A549 (cell line): ENCODE measurements at regions not wholly inside any gene's neighbourhood (a gene's known extent, or its start where the extent isn't known, plus 50 kb on each side); places are given as distances from the start of the nearest gene placed in this dataset.

Experiments used
- ATAC-seq, 2 experiments: fragments of 200-7000 bp in 1 of 2; fragments of >200 bp in 1 of 2; cut with Nextera tagmentation in 1 of 2; cut with Tn5 transposase in 1 of 2; 3 replicates each; pipeline versions ENCODE4 v1.8.0 to v1.9.1; 2018 to 2020; ENCODE audit warnings: mild to moderate bottlenecking in 1 of 2, moderate library complexity in 1 of 2
- CTCF ChIA-PET: fragments of 300-600 bp; sonication (Branson Sonifier 250); formaldehyde crosslinking; extraction: SDS; loops from one replicate; lab custom pipeline; 2021; ENCODE audit warnings: antibody characterized with exemption, inconsistent platforms; lab: Yijun Ruan, JAX
- POLR2A ChIA-PET: fragments of 350-600 bp; formaldehyde crosslinking; extraction: SDS; loops from one replicate; lab custom pipeline; 2021; ENCODE audit warnings: antibody characterized with exemption, inconsistent platforms; lab: Yijun Ruan, JAX
- DNase-seq, 2 experiments: peaks; one replicate each; pipeline versions ENCODE4 v3.0.0 to v3.0.0-alpha.2; 2011 to 2016; ENCODE audit warnings: low read depth in 1 of 2, low spot score in 1 of 2
- FAIRE-seq: peaks from 2 replicates; lab custom pipeline; 2011; peaks lifted over from hg19 to GRCh38; lab: Jason Lieb, UNC
- H3K27ac ChIP-seq, 2 experiments: fragments of >200 bp; sonication (Bioruptor Twin); formaldehyde crosslinking; 3 replicates each; pipeline ENCODE4 v1.5.1; 2016 to 2017
- H3K4me1 ChIP-seq: fragments of >200 bp; sonication (Bioruptor Twin); formaldehyde crosslinking; 3 replicates; pipeline ENCODE4 v1.6.1; 2016
- H3K4me2 ChIP-seq: fragments of >200 bp; sonication (Bioruptor Twin); formaldehyde crosslinking; 3 replicates; pipeline ENCODE4 v1.6.1; 2016
- H3K4me3 ChIP-seq: fragments of >200 bp; sonication (Bioruptor Twin); formaldehyde crosslinking; 3 replicates; pipeline ENCODE4 v1.5.1; 2016
- H3K9me3 ChIP-seq: fragments of >200 bp; sonication (Bioruptor Twin); formaldehyde crosslinking; 3 replicates; pipeline ENCODE4 v1.6.1; 2016
- BCL3 ChIP-seq: fragments of >200 bp; sonication (Bioruptor Twin); formaldehyde crosslinking; IDR thresholded peaks from 3 replicates; pipeline ENCODE4 v1.6.1; 2016
- CBX8 ChIP-seq: fragments of 200-600 bp; sonication (generic); IDR thresholded peaks from 2 replicates; pipeline ENCODE4 v1.6.1; 2016
- CEBPB ChIP-seq, 2 experiments: fragments of >200 bp in 1 of 2; sonication (Bioruptor Twin) in 1 of 2; formaldehyde crosslinking in 1 of 2; IDR thresholded peaks; 2 replicates each; pipeline ENCODE4 v1.6.1; 2012 to 2016
- CHD2 ChIP-seq: fragments of 150-350 bp; IDR thresholded peaks from 2 replicates; pipeline ENCODE4 v1.6.1; 2014; ENCODE audit warnings: low read length; ENCODE audit not compliant: partially characterized antibody
- EP300 ChIP-seq, 2 experiments: fragments of >200 bp; sonication (Bioruptor Twin); formaldehyde crosslinking; IDR thresholded peaks; 2 replicates in 1 of 2; 3 replicates in 1 of 2; pipeline ENCODE4 v1.6.1; 2016 to 2017
- FOSB ChIP-seq: fragments of 250-450 bp; sonication (Bioruptor Pico); IDR thresholded peaks from 2 replicates; pipeline ENCODE4 v1.5.0; 2020; ENCODE audit warnings: mild to moderate bottlenecking, moderate library complexity
- GATA3 ChIP-seq: IDR thresholded peaks from 2 replicates; pipeline ENCODE4 v1.6.1; 2012; ENCODE audit warnings: borderline replicate concordance
- HDAC2 ChIP-seq: fragments of 200-600 bp; sonication (generic); IDR thresholded peaks from 2 replicates; pipeline ENCODE4 v1.6.1; 2016
- HOXB13 ChIP-seq: fragments of 250-450 bp; sonication (Bioruptor Pico); IDR thresholded peaks from 2 replicates; pipeline ENCODE4 v1.5.0; 2020; ENCODE audit warnings: low read depth, mild to moderate bottlenecking, moderate library complexity
- JUN ChIP-seq, 2 experiments: fragments of >200 bp; sonication (Bioruptor Twin); formaldehyde crosslinking; IDR thresholded peaks; 2 replicates in 1 of 2; 3 replicates in 1 of 2; pipeline ENCODE4 v1.6.1; 2016 to 2017
- JUNB ChIP-seq: fragments of >200 bp; sonication (Bioruptor Twin); formaldehyde crosslinking; IDR thresholded peaks from 2 replicates; pipeline ENCODE4 v1.6.1; 2016
- NPAS2 ChIP-seq: fragments of 250-450 bp; sonication (Bioruptor Pico); IDR thresholded peaks from 2 replicates; pipeline ENCODE4 v1.8.0; 2022; ENCODE audit warnings: mild to moderate bottlenecking, moderate library complexity, borderline replicate concordance
- NR3C1 ChIP-seq: fragments of >200 bp; sonication (Bioruptor Twin); formaldehyde crosslinking; IDR thresholded peaks from 3 replicates; pipeline ENCODE4 v1.6.1; 2017
- POLR2A ChIP-seq: IDR thresholded peaks from 2 replicates; pipeline ENCODE4 v1.6.1; 2012; ENCODE audit warnings: mild to moderate bottlenecking, low read length
- RCOR1 ChIP-seq: fragments of 150-350 bp; IDR thresholded peaks from 2 replicates; pipeline ENCODE4 v1.6.1; 2014; ENCODE audit warnings: antibody characterized with exemption, low read length, low read depth
- REST ChIP-seq: fragments of 200-600 bp; sonication (generic); IDR thresholded peaks from 2 replicates; pipeline ENCODE4 v1.6.1; 2016; ENCODE audit warnings: antibody characterized with exemption, mild to moderate bottlenecking, moderate library complexity
- RNF2 ChIP-seq: fragments of 200-600 bp; sonication (generic); IDR thresholded peaks from 2 replicates; pipeline ENCODE4 v1.6.1; 2016; ENCODE audit warnings: low read depth, mild to moderate bottlenecking, antibody characterized with exemption, moderate library complexity, borderline replicate concordance
- TFCP2L1 ChIP-seq: fragments of 250-450 bp; sonication (Bioruptor Pico); IDR thresholded peaks from 2 replicates; pipeline ENCODE4 v1.5.0; 2021; ENCODE audit warnings: mild to moderate bottlenecking
- TP53 ChIP-seq: fragments of 250-450 bp; sonication (Bioruptor Pico); IDR thresholded peaks from 2 replicates; pipeline ENCODE4 v1.5.0; 2021; ENCODE audit warnings: mild to moderate bottlenecking, moderate library complexity
- ZC3H11A ChIP-seq: fragments of 450-650 bp; IDR thresholded peaks from 2 replicates; pipeline ENCODE4 v1.6.1; 2014; ENCODE audit warnings: antibody characterized with exemption, mild to moderate bottlenecking
- WGBS: methylation state at CpG from one replicate; pipeline ENCODE4 v1.1.6; 2017; ENCODE audit errors: missing lambda C conversion rate; 5-methylcytosine and 5-hydroxymethylcytosine counted together
- TF ChIP-seq, protein P1 (sequence below): fragments of 250-450 bp; sonication (Bioruptor Pico); IDR thresholded peaks from 2 replicates; pipeline ENCODE4 v1.5.0; 2020; ENCODE audit warnings: low read depth, mild to moderate bottlenecking, moderate library complexity
- TF ChIP-seq, protein P2 (sequence below): IDR thresholded peaks from 2 replicates; pipeline ENCODE4 v1.6.1; 2012
- TF ChIP-seq, protein P3 (sequence below): fragments of 150-350 bp; IDR thresholded peaks from 2 replicates; pipeline ENCODE4 v1.6.1; 2014; ENCODE audit warnings: low read depth, mild to moderate bottlenecking, low read length

DNA sequence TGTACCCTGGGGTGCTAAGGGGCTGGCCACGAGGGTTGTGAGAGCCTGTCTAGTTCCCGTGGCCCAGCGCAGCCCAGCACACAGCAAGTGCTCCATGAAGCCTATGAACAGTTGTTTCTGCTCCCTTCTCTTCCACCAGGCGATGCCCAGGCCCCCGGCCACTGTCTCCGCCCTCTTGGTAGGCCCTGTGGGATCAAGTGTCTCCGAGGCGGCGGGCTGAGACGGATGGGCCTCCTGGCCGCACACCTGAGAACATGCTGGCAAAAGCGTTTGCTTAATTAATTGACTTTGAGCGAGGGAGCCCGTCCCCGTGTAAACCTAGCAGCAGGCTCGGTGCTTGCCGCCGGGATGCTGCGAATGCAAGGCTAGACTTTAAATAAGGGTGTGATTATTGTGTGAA is 129.7 kb upstream of the GSE1 start (continued):
- no peak for TF ChIP-seq EP300 (IDR thresholded peaks at IDR 0.05)
- TF ChIP-seq HDAC2, result no peak

DNA sequence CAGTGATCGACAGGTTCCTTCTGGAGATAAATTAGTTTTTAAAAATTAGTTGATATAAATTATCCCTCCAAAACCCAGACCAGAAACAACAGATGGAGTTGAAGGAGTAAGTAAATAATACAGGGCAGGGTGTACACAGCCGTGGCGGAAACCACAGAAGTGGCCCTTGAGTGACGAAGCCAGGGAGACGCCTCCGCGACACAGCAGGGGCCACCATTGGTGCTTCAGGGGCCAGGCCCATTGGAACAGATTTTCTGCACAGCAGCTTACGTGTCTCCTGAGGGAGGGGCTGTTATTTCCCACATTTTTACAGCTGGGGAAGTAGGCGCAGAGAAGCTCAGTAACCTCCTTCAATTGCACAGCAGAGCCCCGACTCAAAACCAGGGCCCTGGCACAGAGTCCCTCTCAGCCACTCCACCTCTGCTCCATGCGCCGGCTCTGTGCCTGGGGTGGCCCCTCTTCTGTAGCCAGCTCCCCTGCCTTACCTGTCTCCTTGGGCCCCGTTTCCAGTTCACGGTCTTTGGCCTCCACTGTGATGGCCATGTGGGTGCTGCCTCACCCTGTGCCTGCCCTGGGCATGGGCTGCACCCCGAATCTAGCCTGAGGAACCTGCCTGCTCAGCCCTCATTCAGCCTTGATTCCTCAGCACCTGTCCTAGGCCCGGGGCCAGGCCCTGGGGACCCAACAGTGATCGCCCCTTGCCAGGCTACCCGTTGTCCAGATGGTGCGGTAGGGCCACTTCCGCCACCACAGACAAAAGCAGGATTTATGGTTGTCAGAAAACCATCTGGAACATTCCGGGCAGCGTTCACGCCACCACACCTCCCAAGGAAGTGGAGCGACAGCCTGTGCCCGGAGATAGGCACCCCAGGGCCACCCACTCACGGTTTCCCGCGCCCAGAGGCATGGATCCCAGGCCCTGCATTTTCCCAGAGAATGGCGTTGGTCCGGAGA is 128.5 kb upstream of the GSE1 start:
- H3K4me3 ChIP-seq, result no peak overlapping the region
- H3K4me2 ChIP-seq, result no peak overlapping the region
- H3K27ac ChIP-seq, result no peak overlapping the region
- no peak for FAIRE-seq
- H3K9me3 ChIP-seq, result no peaks in the 10 kb centered on the region
- no peak for DNase-seq
- H3K4me1 ChIP-seq, result 0 out of 3 replicates have a peak, but pooled peaks cover 3% of the 10 kb centered on the region
- POLR2A ChIA-PET, result no interaction called here
- TF ChIP-seq, protein P1, sequence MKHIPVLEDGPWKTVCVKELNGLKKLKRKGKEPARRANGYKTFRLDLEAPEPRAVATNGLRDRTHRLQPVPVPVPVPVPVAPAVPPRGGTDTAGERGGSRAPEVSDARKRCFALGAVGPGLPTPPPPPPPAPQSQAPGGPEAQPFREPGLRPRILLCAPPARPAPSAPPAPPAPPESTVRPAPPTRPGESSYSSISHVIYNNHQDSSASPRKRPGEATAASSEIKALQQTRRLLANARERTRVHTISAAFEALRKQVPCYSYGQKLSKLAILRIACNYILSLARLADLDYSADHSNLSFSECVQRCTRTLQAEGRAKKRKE (CRISPR knock-in tag), result no peak
- no peak for TF ChIP-seq JUNB
- TF ChIP-seq FOSB, result no peak
- TF ChIP-seq, protein P2, sequence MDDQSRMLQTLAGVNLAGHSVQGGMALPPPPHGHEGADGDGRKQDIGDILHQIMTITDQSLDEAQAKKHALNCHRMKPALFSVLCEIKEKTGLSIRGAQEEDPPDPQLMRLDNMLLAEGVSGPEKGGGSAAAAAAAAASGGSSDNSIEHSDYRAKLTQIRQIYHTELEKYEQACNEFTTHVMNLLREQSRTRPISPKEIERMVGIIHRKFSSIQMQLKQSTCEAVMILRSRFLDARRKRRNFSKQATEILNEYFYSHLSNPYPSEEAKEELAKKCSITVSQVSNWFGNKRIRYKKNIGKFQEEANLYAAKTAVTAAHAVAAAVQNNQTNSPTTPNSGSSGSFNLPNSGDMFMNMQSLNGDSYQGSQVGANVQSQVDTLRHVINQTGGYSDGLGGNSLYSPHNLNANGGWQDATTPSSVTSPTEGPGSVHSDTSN, result no peak
- no peak for TF ChIP-seq NPAS2 (CRISPR knock-in tag)
- TF ChIP-seq HOXB13 (CRISPR knock-in tag), result no peak
- TF ChIP-seq ZC3H11A, result no peak
- TF ChIP-seq, protein P3, sequence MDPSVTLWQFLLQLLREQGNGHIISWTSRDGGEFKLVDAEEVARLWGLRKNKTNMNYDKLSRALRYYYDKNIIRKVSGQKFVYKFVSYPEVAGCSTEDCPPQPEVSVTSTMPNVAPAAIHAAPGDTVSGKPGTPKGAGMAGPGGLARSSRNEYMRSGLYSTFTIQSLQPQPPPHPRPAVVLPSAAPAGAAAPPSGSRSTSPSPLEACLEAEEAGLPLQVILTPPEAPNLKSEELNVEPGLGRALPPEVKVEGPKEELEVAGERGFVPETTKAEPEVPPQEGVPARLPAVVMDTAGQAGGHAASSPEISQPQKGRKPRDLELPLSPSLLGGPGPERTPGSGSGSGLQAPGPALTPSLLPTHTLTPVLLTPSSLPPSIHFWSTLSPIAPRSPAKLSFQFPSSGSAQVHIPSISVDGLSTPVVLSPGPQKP, result no peak
- TF ChIP-seq TP53, result no peak
- WGBS, result 86% methylated on average over 30 of the region's 30 CpGs
- CTCF ChIA-PET, result interaction anchor here (0.9 to 2.5 kb wide), 4 partner anchors 10 to 126 kb away, joined by 3 to 7 read pairs (median 4); no protein-coding TSS in a partner anchor
- ATAC-seq, result no peak

GRCh38 chr16:85485379-85485778 is 127.7 kb upstream of the GSE1 start:
- no peak for FAIRE-seq
- POLR2A ChIA-PET, result no interaction called here

More at GRCh38 chr16:85485379-85485778, 127.7 kb upstream of the GSE1 start:
- no peak for TF ChIP-seq CHD2
- no peak for TF ChIP-seq NPAS2 (CRISPR knock-in tag)
- no peak for TF ChIP-seq FOSB
- TF ChIP-seq REST, result no peak
- TF ChIP-seq CBX8, result no peak
- TF ChIP-seq JUNB, result no peak
- TF ChIP-seq GATA3, result no peak
- no peak for TF ChIP-seq CEBPB (IDR thresholded peaks at IDR 0.05)
- TF ChIP-seq JUN (IDR thresholded peaks at IDR 0.05), result no peak
- no peak for TF ChIP-seq BCL3
- no peak for TF ChIP-seq NR3C1
- TF ChIP-seq, protein P3, result no peak
- TF ChIP-seq TFCP2L1 (CRISPR knock-in tag), result no peak
- no peak for TF ChIP-seq POLR2A
- no peak for TF ChIP-seq RCOR1
- TF ChIP-seq RNF2, result no peak
- no peak for TF ChIP-seq HDAC2
- WGBS, result 89% methylated on average over 13 of the region's 28 CpGs
- Histone ChIP-seq H3K4me1 (0 out of 3 replicates have a peak, but pooled peaks cover 2% of the 10 kb centered on the region), H3K4me3 (no peak overlapping the region), H3K4me2 (no peak overlapping the region), H3K27ac (no peak overlapping the region), H3K9me3 (no peaks in the 10 kb centered on the region)
- ATAC-seq (no peak), DNase-seq (no peak)
- CTCF ChIA-PET, result interaction anchor here (0.7 to 4.1 kb wide), 6 partner anchors 10 to 130 kb away, joined by 3 to 13 read pairs (median 4); no protein-coding TSS in a partner anchor
